WTC11 (cell line): ENCODE measurements at regions not wholly inside any gene's neighbourhood (a gene's known extent, or its start where the extent isn't known, plus 50 kb on each side); places are given as distances from the start of the nearest gene placed in this dataset.

Experiments
- ATAC-seq: fragments of 200-7000 bp; cut with Tn5 transposase; 2 replicates; pipeline ENCODE4 v1.10.0; 2021; ENCODE audit warnings: mild to moderate bottlenecking, moderate library complexity
- CTCF ChIA-PET: fragments of 300-600 bp; sonication (Branson Sonifier 250); formaldehyde crosslinking; loops from one replicate; lab custom pipeline; 2021; ENCODE audit warnings: antibody characterized with exemption; lab: Charles Lee
- POLR2A ChIA-PET: fragments of 350-600 bp; sonication (Branson Sonifier 250); formaldehyde crosslinking; loops from one replicate; lab custom pipeline; 2021; ENCODE audit warnings: antibody characterized with exemption; lab: Charles Lee
- DNase-seq: peaks from one replicate; pipeline ENCODE4 v3.0.0; 2021; ENCODE audit warnings: low spot score
- H3K27ac Mint-ChIP-seq: 2 replicates; pipeline ENCODE4 v1.8.0; 2021; ENCODE audit warnings: mixed read lengths
- H3K27me3 Mint-ChIP-seq: 2 replicates; pipeline ENCODE4 v1.8.0; 2021; ENCODE audit warnings: low read depth, mild to moderate bottlenecking, moderate library complexity, mixed read lengths
- H3K36me3 Mint-ChIP-seq: 2 replicates; pipeline ENCODE4 v1.8.0; 2021; ENCODE audit warnings: mixed read lengths
- H3K4me1 Mint-ChIP-seq: 2 replicates; pipeline ENCODE4 v1.8.0; 2022; ENCODE audit warnings: mixed read lengths
- H3K4me3 Mint-ChIP-seq: 2 replicates; pipeline ENCODE4 v1.8.0; 2021; ENCODE audit warnings: mild to moderate bottlenecking, moderate library complexity, mixed read lengths
- H3K9me3 Mint-ChIP-seq: 2 replicates; pipeline ENCODE4 v1.8.0; 2021; ENCODE audit warnings: mixed read lengths
- ATF1 ChIP-seq: sonication (generic); formaldehyde crosslinking; IDR thresholded peaks from 2 replicates; pipeline ENCODE4 v1.8.1; 2023; ENCODE audit warnings: mild to moderate bottlenecking, moderate library complexity, missing genetic modification reagents
- EMX1 ChIP-seq: fragments of 250-450 bp; sonication (Bioruptor Pico); IDR thresholded peaks from 2 replicates; pipeline ENCODE4 v1.8.0; 2021; ENCODE audit warnings: mild to moderate bottlenecking
- FOXJ3 ChIP-seq: sonication (generic); formaldehyde crosslinking; IDR thresholded peaks from 2 replicates; pipeline ENCODE4 v1.9.0; 2021; ENCODE audit warnings: missing genetic modification reagents, mild to moderate bottlenecking, borderline replicate concordance
- FOXP1 ChIP-seq: sonication (generic); formaldehyde crosslinking; IDR thresholded peaks from 2 replicates; pipeline ENCODE4 v1.8.0; 2022; ENCODE audit warnings: missing genetic modification reagents, mild to moderate bottlenecking, moderate library complexity, borderline replicate concordance
- GTF2I ChIP-seq: fragments of 250-450 bp; sonication (Bioruptor Pico); conservative IDR thresholded peaks from 2 replicates; pipeline ENCODE4 v1.4.0; 2021; ENCODE audit warnings: mild to moderate bottlenecking
- SOX15 ChIP-seq: fragments of 250-450 bp; sonication (Bioruptor Pico); IDR thresholded peaks from 2 replicates; pipeline ENCODE4 v1.9.0; 2021; ENCODE audit warnings: mild to moderate bottlenecking
- TEAD4 ChIP-seq: sonication (generic); formaldehyde crosslinking; IDR thresholded peaks from 2 replicates; pipeline ENCODE4 v1.8.0; 2022; ENCODE audit warnings: mild to moderate bottlenecking, missing genetic modification reagents
- ZNF138 ChIP-seq: sonication (generic); formaldehyde crosslinking; conservative IDR thresholded peaks from 2 replicates; pipeline ENCODE4 v1.8.1; 2022; ENCODE audit warnings: mild to moderate bottlenecking, moderate library complexity, missing genetic modification reagents
- ZNF263 ChIP-seq: sonication (generic); formaldehyde crosslinking; IDR thresholded peaks from 2 replicates; pipeline ENCODE4 v1.8.1; 2022; ENCODE audit warnings: low read depth, mild to moderate bottlenecking, moderate library complexity, missing genetic modification reagents
- TF ChIP-seq, protein P1 (sequence below): sonication (generic); formaldehyde crosslinking; IDR thresholded peaks from 2 replicates; pipeline ENCODE4 v1.8.1; 2022; ENCODE audit warnings: low read depth, missing genetic modification reagents, borderline replicate concordance
- TF ChIP-seq, protein P2 (sequence below): sonication (generic); formaldehyde crosslinking; IDR thresholded peaks from 2 replicates; pipeline ENCODE4 v1.8.1; 2022; ENCODE audit warnings: mild to moderate bottlenecking, moderate library complexity, missing genetic modification reagents
- TF ChIP-seq, protein P3 (sequence below): sonication (generic); formaldehyde crosslinking; IDR thresholded peaks from 2 replicates; pipeline ENCODE4 v1.8.1; 2022; ENCODE audit warnings: mild to moderate bottlenecking, missing genetic modification reagents, moderate library complexity, borderline replicate concordance
- TF ChIP-seq, protein P4 (sequence below): sonication (generic); formaldehyde crosslinking; IDR thresholded peaks from 2 replicates; pipeline ENCODE4 v1.8.0; 2022; ENCODE audit warnings: mild to moderate bottlenecking, missing genetic modification reagents
- TF ChIP-seq, protein P5 (sequence below): fragments of 250-450 bp; sonication (Bioruptor Pico); conservative IDR thresholded peaks from 2 replicates; pipeline ENCODE4 v1.9.0; 2021; ENCODE audit warnings: mild to moderate bottlenecking
- TF ChIP-seq, protein P6 (sequence below): sonication (generic); formaldehyde crosslinking; conservative IDR thresholded peaks from 2 replicates; pipeline ENCODE4 v1.8.1; 2022; ENCODE audit warnings: mild to moderate bottlenecking, missing genetic modification reagents
- TF ChIP-seq, protein P7 (sequence below): fragments of 250-450 bp; sonication (Bioruptor Pico); IDR thresholded peaks from 2 replicates; pipeline ENCODE4 v1.9.0; 2021; ENCODE audit warnings: moderate library complexity, mild to moderate bottlenecking, inconsistent platforms, borderline replicate concordance
- TF ChIP-seq, protein P8 (sequence below): sonication (generic); formaldehyde crosslinking; conservative IDR thresholded peaks from 2 replicates; pipeline ENCODE4 v1.8.1; 2023; ENCODE audit warnings: mild to moderate bottlenecking, low read depth, missing genetic modification reagents, moderate library complexity

DNA sequence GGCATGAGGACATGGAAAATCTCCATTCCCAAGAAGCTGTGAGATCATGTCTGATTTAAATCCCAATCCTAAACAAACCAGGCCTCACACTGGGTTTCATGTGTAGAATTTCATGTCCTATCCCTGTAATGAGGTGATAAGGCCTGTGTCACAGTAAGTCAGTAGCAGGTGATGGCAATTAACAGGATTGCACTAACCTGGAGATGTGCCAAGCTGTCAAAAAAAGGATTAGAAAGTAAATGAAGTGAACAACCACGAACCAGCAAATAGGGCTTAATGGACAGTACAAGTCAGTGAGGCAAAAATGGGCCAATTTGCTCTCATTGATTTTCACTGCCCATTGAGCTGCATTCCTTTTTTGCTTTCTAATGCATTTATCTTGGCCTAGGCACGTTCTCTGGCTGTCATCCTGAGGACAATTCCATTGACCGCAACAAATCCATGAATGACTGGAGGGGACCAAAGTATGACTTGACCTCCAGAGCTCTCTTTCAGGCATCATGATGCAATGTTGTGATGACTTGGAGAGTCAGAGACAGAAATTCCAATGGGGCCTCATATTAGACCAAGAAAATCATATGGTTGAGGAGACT lies 673.6 kb upstream of the ADGRL2 start:
- Mint-ChIP-seq H3K27ac (no peak overlapping the region), H3K36me3 (no peaks in the 10 kb centered on the region), H3K4me1 (peaks cover 13% of the 10 kb centered on the region), H3K4me3 (no peak overlapping the region), H3K9me3 (0 out of 2 replicates have a peak, but pooled peaks cover 4% of the 10 kb centered on the region), H3K27me3 (no peaks in the 10 kb centered on the region)
- POLR2A ChIA-PET: interaction anchor here (0.6 kb wide), 1 partner anchor 124 kb away, joined by 3 read pairs; no protein-coding TSS in a partner anchor
- CTCF ChIA-PET: no interaction called here
- DNase-seq: no peak
- TF ChIP-seq, protein P1, sequence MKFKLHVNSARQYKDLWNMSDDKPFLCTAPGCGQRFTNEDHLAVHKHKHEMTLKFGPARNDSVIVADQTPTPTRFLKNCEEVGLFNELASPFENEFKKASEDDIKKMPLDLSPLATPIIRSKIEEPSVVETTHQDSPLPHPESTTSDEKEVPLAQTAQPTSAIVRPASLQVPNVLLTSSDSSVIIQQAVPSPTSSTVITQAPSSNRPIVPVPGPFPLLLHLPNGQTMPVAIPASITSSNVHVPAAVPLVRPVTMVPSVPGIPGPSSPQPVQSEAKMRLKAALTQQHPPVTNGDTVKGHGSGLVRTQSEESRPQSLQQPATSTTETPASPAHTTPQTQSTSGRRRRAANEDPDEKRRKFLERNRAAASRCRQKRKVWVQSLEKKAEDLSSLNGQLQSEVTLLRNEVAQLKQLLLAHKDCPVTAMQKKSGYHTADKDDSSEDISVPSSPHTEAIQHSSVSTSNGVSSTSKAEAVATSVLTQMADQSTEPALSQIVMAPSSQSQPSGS (CRISPR knock-in tag): no peak
- TF ChIP-seq GTF2I (CRISPR knock-in tag): no peak
- no peak for TF ChIP-seq ZNF263 (CRISPR knock-in tag)
- TF ChIP-seq FOXP1 (CRISPR knock-in tag): no peak
- no peak for TF ChIP-seq EMX1 (CRISPR knock-in tag)
- TF ChIP-seq, protein P2, sequence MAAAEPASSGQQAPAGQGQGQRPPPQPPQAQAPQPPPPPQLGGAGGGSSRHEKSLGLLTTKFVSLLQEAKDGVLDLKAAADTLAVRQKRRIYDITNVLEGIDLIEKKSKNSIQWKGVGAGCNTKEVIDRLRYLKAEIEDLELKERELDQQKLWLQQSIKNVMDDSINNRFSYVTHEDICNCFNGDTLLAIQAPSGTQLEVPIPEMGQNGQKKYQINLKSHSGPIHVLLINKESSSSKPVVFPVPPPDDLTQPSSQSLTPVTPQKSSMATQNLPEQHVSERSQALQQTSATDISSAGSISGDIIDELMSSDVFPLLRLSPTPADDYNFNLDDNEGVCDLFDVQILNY: no peak
- TF ChIP-seq SOX15 (CRISPR knock-in tag): no peak
- TF ChIP-seq, protein P3, sequence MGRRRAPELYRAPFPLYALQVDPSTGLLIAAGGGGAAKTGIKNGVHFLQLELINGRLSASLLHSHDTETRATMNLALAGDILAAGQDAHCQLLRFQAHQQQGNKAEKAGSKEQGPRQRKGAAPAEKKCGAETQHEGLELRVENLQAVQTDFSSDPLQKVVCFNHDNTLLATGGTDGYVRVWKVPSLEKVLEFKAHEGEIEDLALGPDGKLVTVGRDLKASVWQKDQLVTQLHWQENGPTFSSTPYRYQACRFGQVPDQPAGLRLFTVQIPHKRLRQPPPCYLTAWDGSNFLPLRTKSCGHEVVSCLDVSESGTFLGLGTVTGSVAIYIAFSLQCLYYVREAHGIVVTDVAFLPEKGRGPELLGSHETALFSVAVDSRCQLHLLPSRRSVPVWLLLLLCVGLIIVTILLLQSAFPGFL (CRISPR knock-in tag): no peak
- TF ChIP-seq, protein P4, sequence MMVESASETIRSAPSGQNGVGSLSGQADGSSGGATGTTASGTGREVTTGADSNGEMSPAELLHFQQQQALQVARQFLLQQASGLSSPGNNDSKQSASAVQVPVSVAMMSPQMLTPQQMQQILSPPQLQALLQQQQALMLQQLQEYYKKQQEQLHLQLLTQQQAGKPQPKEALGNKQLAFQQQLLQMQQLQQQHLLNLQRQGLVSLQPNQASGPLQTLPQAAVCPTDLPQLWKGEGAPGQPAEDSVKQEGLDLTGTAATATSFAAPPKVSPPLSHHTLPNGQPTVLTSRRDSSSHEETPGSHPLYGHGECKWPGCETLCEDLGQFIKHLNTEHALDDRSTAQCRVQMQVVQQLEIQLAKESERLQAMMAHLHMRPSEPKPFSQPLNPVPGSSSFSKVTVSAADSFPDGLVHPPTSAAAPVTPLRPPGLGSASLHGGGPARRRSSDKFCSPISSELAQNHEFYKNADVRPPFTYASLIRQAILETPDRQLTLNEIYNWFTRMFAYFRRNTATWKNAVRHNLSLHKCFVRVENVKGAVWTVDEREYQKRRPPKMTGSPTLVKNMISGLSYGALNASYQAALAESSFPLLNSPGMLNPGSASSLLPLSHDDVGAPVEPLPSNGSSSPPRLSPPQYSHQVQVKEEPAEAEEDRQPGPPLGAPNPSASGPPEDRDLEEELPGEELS (CRISPR knock-in tag): no peak
- TF ChIP-seq, protein P5, sequence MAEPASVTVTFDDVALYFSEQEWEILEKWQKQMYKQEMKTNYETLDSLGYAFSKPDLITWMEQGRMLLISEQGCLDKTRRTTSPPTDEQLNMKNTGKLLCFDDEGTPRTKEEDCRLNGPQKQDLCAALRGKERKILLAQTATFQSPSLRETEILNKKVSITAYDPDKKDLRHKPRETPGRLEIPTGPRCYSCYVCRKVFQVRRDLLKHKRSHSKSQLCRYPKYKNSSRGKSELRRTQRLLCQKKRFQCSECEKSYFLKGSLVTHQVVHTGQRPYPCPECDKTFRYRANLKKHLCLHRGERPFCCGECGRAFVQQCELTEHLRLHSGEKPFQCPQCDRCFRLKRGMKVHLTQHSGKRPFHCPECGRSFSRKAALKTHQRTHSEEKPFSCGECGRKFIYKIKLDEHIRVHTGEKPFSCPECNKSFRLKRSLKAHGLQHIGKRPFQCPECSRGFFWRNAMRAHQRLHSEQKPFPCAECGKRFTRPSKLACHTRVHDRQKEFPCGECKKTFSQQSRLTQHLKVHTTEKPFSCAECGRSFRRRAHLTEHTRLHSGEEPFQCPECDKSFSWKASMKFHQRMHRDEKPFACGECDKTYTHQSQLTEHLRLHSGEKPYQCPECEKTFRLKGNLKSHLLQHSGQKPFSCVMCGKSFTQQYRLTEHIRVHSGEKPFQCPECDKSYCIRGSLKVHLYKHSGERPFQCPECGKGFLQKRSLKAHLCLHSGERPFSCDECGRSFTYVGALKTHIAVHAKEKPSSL (CRISPR knock-in tag): no peak
- TF ChIP-seq TEAD4 (CRISPR knock-in tag): no peak
- TF ChIP-seq ZNF138 (CRISPR knock-in tag): no peak
- no peak for TF ChIP-seq FOXJ3 (CRISPR knock-in tag)
- TF ChIP-seq ATF1: no peak
- TF ChIP-seq, protein P6, sequence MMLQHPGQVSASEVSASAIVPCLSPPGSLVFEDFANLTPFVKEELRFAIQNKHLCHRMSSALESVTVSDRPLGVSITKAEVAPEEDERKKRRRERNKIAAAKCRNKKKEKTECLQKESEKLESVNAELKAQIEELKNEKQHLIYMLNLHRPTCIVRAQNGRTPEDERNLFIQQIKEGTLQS (CRISPR knock-in tag): no peak
- ATAC-seq: no peak

DNA sequence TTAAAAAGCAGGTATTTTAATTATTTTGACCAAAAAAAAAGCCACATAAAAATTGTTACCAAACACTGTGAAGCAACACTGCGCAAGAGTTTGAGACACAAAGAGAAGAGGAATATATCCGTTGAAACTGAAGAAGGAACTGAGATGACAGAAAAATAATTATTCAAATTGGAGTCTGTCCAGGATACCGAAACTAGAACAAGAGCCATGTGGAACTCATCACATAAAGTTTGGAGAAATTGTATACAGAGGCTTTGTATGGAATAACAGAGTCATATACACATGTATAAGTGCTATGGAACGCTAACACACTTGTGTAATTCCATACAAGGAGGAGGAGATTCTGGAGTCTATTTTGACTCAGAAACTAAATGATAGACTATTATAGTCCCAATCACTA lies 675.1 kb upstream of the ADGRL2 start:
- no peak overlapping the region for H3K4me3 Mint-ChIP-seq
- no peak for TF ChIP-seq FOXP1 (CRISPR knock-in tag)
- TF ChIP-seq, protein P7, sequence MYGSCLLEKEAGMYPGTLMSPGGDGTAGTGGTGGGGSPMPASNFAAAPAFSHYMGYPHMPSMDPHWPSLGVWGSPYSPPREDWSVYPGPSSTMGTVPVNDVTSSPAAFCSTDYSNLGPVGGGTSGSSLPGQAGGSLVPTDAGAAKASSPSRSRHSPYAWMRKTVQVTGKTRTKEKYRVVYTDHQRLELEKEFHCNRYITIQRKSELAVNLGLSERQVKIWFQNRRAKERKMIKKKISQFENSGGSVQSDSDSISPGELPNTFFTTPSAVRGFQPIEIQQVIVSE (CRISPR knock-in tag): no peak
- TF ChIP-seq, protein P4 (CRISPR knock-in tag): no peak
- TF ChIP-seq, protein P8, sequence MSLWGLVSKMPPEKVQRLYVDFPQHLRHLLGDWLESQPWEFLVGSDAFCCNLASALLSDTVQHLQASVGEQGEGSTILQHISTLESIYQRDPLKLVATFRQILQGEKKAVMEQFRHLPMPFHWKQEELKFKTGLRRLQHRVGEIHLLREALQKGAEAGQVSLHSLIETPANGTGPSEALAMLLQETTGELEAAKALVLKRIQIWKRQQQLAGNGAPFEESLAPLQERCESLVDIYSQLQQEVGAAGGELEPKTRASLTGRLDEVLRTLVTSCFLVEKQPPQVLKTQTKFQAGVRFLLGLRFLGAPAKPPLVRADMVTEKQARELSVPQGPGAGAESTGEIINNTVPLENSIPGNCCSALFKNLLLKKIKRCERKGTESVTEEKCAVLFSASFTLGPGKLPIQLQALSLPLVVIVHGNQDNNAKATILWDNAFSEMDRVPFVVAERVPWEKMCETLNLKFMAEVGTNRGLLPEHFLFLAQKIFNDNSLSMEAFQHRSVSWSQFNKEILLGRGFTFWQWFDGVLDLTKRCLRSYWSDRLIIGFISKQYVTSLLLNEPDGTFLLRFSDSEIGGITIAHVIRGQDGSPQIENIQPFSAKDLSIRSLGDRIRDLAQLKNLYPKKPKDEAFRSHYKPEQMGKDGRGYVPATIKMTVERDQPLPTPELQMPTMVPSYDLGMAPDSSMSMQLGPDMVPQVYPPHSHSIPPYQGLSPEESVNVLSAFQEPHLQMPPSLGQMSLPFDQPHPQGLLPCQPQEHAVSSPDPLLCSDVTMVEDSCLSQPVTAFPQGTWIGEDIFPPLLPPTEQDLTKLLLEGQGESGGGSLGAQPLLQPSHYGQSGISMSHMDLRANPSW (CRISPR knock-in tag): no peak

More for the DNA sequence above, 675.1 kb upstream of the ADGRL2 start:
- no peaks in the 10 kb centered on the region for H3K27me3 Mint-ChIP-seq
- H3K9me3 Mint-ChIP-seq: 0 out of 2 replicates have a peak, but pooled peaks cover 4% of the 10 kb centered on the region
- ChIA-PET POLR2A (no interaction called here), CTCF (no interaction called here)
- no peaks in the 10 kb centered on the region for H3K36me3 Mint-ChIP-seq
- peaks cover 19% of the 10 kb centered on the region for H3K4me1 Mint-ChIP-seq
- no peak for DNase-seq
- no peak for ATAC-seq
- no peak overlapping the region for H3K27ac Mint-ChIP-seq
